Subcutaneous abdominal adipose tissue (tissue), 5 donors: ENCODE measurements at regions not wholly inside any gene's neighbourhood (a gene's known extent, or its start where the extent isn't known, plus 50 kb on each side); places are given as distances from the start of the nearest gene placed in this dataset.

ENCODE experiments used
- H3K27ac ChIP-seq: one replicate; pipeline ENCODE4 v1.7.0; 2013; ENCODE audit warnings: low read depth, mild to moderate bottlenecking, inconsistent platforms, low read length, moderate library complexity
- H3K27me3 ChIP-seq, 5 donors: one replicate each; pipeline ENCODE4 v1.7.0; 2013; ENCODE audit warnings: low read length in 5 of 5, inconsistent platforms in 1 of 5; ENCODE audit not compliant: control insufficient read depth in 5 of 5, insufficient read depth in 4 of 5
- H3K36me3 ChIP-seq, 5 donors: one replicate each; pipeline ENCODE4 v1.7.0; 2013; ENCODE audit warnings: low read length in 5 of 5; ENCODE audit not compliant: control insufficient read depth in 5 of 5, insufficient read depth in 5 of 5
- H3K4me1 ChIP-seq, 5 donors: one replicate each; pipeline ENCODE4 v1.7.0; 2013; ENCODE audit warnings: low read length in 5 of 5, mild to moderate bottlenecking in 3 of 5, moderate library complexity in 1 of 5; ENCODE audit not compliant: control insufficient read depth in 5 of 5, insufficient read depth in 5 of 5
- H3K4me3 ChIP-seq, 5 donors: one replicate each; pipeline ENCODE4 v1.7.0; 2013; ENCODE audit warnings: low read length in 5 of 5, low read depth in 1 of 5
- H3K9ac ChIP-seq, 5 donors: one replicate each; pipeline ENCODE4 v1.7.0; 2013; ENCODE audit warnings: low read length in 5 of 5, mild to moderate bottlenecking in 4 of 5, moderate library complexity in 3 of 5
- H3K9me3 ChIP-seq, 5 donors: one replicate each; pipeline ENCODE4 v1.7.0; 2013; ENCODE audit warnings: low read length in 5 of 5; ENCODE audit not compliant: control insufficient read depth in 5 of 5
- donor health status: healthy.
- donor health status: healthy.
- donor health status: healthy.
- donor health status: healthy.
- donor health status: healthy.

DNA sequence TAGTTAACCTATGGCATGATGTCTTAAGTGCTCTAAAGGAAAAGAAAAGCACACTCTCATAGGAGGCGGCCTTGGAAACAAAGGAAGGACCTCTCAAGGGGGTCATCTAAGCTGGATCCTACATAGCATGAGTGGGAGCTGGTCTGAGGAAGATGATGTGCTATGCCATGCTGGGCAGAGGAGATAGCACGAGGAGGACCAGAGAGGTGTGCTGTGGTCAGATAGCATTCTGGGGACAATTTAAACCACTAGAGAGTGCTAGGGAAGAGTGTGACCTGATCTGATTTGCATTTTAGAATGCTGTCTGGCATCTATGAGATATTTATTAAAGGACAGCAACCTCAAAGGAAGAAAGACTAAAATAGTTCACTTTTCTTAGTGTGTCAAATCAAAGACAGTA lies 910.1 kb upstream of the CELF4 start:
- Histone ChIP-seq H3K36me3 (no peaks in the 10 kb centered on the region), H3K27me3 (no peaks in the 10 kb centered on the region), H3K27ac (no peak overlapping the region)

DNA sequence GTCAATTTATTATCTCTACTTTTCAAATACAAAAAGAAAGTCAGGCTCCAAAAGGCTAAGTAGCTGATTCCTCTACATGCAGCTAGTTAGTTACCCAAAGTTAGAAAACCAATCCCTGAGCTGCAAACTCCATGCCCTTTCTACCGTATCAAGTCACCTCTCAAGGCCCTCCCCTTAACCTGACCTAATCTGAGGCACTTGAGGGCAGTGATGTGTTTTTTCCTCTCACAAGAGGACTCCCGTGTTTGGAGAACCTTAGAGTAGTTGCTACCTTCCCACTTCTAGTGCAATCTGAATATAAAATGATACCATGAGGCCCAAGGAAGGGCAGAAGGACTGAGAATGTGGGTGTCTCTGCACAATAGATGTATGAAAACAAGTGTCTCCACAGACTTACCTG lies 907.9 kb upstream of the CELF4 start:
- H3K9me3 ChIP-seq = no peaks in the 10 kb centered on the region
- H3K36me3 ChIP-seq = no peaks in the 10 kb centered on the region
- H3K27ac ChIP-seq = no peak overlapping the region
- no peak overlapping the region for H3K4me3 ChIP-seq
- H3K9ac ChIP-seq = no peak overlapping the region
- no peaks in the 10 kb centered on the region for H3K4me1 ChIP-seq
- no peaks in the 10 kb centered on the region for H3K27me3 ChIP-seq

More for the DNA sequence above, 910.1 kb upstream of the CELF4 start:
- H3K4me3 ChIP-seq = no peak overlapping the region
- no peaks in the 10 kb centered on the region for H3K4me1 ChIP-seq
- no peak overlapping the region for H3K9ac ChIP-seq
- peaks cover 0 to 9% (median 0%) of the 10 kb centered on the region in 5 donors for H3K9me3 ChIP-seq

GRCh38 chr18:38470421-38470820 lies 904.8 kb upstream of the CELF4 start:
- Histone ChIP-seq H3K4me1 (no peaks in the 10 kb centered on the region), H3K27ac (no peak overlapping the region), H3K4me3 (no peak overlapping the region), H3K27me3 (no peaks in the 10 kb centered on the region), H3K36me3 (no peaks in the 10 kb centered on the region), H3K9ac (no peak overlapping the region), H3K9me3 (no peaks in the 10 kb centered on the region)

DNA sequence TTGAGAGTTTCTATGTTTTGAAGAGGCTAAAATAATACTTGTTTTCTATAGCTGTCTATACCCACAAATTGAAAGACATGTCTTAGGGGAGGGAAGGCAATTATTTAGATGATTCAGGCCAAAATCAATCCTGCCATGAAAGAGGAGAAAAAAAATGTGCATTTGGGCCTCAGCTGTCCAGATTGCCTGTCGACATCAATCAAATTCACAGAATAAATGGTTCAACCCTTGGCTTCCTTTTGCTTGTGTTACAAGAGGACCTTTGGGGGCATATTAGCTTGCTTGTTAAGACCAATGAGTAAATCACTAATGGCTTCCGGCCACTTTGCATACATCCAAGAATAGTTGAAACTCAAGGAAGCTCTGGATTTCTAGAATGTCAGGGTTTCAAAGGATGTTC lies 900.8 kb upstream of the CELF4 start:
- Histone ChIP-seq H3K27me3 (no peaks in the 10 kb centered on the region), H3K4me1 (no peaks in the 10 kb centered on the region), H3K9ac (no peak overlapping the region), H3K36me3 (no peaks in the 10 kb centered on the region), H3K4me3 (no peak overlapping the region), H3K9me3 (no peaks in the 10 kb centered on the region), H3K27ac (no peak overlapping the region)

- Histone ChIP-seq H3K9ac (no peak overlapping the region), H3K27me3 (no peaks in the 10 kb centered on the region), H3K9me3 (no peaks in the 10 kb centered on the region), H3K4me1 (no peaks in the 10 kb centered on the region), H3K36me3 (no peaks in the 10 kb centered on the region), H3K4me3 (no peak overlapping the region), H3K27ac (no peak overlapping the region)
Observed at GRCh38 chr18:38464024-38464423, 898.4 kb upstream of the CELF4 start.

GRCh38 chr18:38460657-38461056 lies 895.1 kb upstream of the CELF4 start:
- Histone ChIP-seq H3K36me3 (no peaks in the 10 kb centered on the region), H3K4me3 (no peak overlapping the region), H3K4me1 (no peaks in the 10 kb centered on the region), H3K9ac (no peak overlapping the region), H3K9me3 (no peaks in the 10 kb centered on the region), H3K27me3 (no peaks in the 10 kb centered on the region), H3K27ac (no peak overlapping the region)

GRCh38 chr18:38459131-38459994 lies 893.8 kb upstream of the CELF4 start:
- no peaks in the 10 kb centered on the region for H3K4me1 ChIP-seq
- H3K4me3 ChIP-seq = no peak overlapping the region
- no peak overlapping the region for H3K27ac ChIP-seq

DNA sequence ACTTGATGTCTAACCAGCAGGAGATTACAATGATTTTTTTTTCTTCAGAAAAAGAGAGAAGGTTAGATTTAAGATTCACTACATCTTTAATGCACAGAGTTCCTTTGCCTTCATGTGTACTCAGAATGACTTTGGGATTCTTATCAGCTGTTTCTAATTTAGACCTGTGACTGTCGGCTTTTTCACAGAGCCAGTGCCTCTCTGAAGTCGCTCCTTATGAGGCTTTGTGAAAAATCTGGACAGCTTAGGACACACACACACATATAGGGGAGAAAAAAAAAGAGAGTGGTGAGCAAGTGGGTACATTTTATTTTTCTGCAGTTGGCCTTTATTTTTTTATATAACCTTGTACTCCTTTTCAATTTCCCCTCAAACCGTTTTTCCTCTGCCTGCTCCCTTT lies 893.1 kb upstream of the CELF4 start:
- no peak overlapping the region for H3K4me3 ChIP-seq
- H3K27ac ChIP-seq = no peak overlapping the region
- H3K27me3 ChIP-seq = no peaks in the 10 kb centered on the region
- H3K36me3 ChIP-seq = no peaks in the 10 kb centered on the region
- no peaks in the 10 kb centered on the region for H3K4me1 ChIP-seq
- H3K9me3 ChIP-seq = no peaks in the 10 kb centered on the region
- no peak overlapping the region for H3K9ac ChIP-seq

More at GRCh38 chr18:38459131-38459994, 893.8 kb upstream of the CELF4 start:
- Histone ChIP-seq H3K9me3 (no peaks in the 10 kb centered on the region), H3K36me3 (no peaks in the 10 kb centered on the region), H3K9ac (no peak overlapping the region), H3K27me3 (no peaks in the 10 kb centered on the region)

GRCh38 chr18:38456253-38456652 lies 890.7 kb upstream of the CELF4 start:
- no peaks in the 10 kb centered on the region for H3K27me3 ChIP-seq
- H3K9ac ChIP-seq = no peak overlapping the region
- H3K36me3 ChIP-seq = no peaks in the 10 kb centered on the region
- H3K27ac ChIP-seq = no peak overlapping the region
- no peak overlapping the region for H3K4me3 ChIP-seq
- H3K9me3 ChIP-seq = no peaks in the 10 kb centered on the region
- no peaks in the 10 kb centered on the region for H3K4me1 ChIP-seq

DNA sequence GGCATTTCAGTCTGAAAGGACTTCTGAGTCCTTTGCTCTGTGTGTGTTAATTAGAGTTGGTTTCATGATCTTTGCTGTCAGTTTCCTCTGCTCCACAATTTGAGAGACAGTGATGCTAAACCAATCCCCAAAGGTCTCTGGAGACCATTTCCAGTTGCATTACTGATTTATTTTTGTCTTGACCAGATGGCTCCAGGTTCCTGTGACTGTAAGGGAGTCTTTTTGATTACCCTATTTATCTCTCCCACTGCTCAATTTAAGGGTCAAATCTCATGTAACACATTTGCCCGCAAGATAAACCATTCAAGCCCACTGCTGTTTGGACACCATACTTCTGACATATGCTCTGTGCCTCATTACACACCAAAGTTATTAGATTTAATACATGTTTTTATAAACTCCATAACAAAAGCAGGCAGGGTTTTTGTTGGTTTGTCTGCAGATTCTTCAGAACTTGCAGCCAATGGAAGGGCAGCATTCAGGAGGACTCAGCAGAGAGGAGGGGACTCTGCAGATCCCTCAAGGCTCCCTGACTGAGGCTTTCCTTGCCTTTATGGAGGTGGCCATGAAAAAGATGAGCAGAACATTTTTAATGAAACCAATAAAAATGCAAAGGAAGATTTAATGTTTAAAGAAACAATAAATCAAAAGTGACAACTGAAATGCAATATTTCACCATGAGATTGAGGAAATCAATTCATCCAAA lies 889.3 kb upstream of the CELF4 start:
- Histone ChIP-seq H3K27ac (no peak overlapping the region), H3K9ac (no peak overlapping the region), H3K36me3 (no peaks in the 10 kb centered on the region), H3K4me3 (no peak overlapping the region), H3K4me1 (no peaks in the 10 kb centered on the region), H3K9me3 (no peaks in the 10 kb centered on the region), H3K27me3 (no peaks in the 10 kb centered on the region)
